ENCODE measurements at regions not wholly inside any gene's neighbourhood (a gene's known extent, or its start where the extent isn't known, plus 50 kb on each side); places are given as distances from the start of the nearest gene placed in this dataset.

- no peak for DNase-seq (ENCODE audit: low read depth)
These were observed 148.9 kb downstream of the RMI1 start for GRCh38 chr9:84129529-84129928.

GRCh38 chr9:84136119-84136868 is 155.7 kb downstream of the RMI1 start:
- DNase-seq (ENCODE audit: low read depth), result no peak

GRCh38 chr9:84137968-84138367 is 157.4 kb downstream of the RMI1 start:
- DNase-seq (ENCODE audit: low read depth), result no peak

- DNase-seq (ENCODE audit: low read depth), result no peak
These were observed 157.9 kb downstream of the RMI1 start for GRCh38 chr9:84138541-84138940.

- DNase-seq (ENCODE audit: low read depth), result no peak
These were observed 158.9 kb downstream of the RMI1 start for GRCh38 chr9:84139296-84140070.

GRCh38 chr9:84140535-84141101 is 160.0 kb downstream of the RMI1 start:
- DNase-seq (ENCODE audit: low read depth), result no peak

GRCh38 chr9:84141741-84142370 is 161.3 kb downstream of the RMI1 start:
- no peak for DNase-seq (ENCODE audit: low read depth)

- DNase-seq (ENCODE audit: low read depth), result no peak
These were observed 164.4 kb downstream of the RMI1 start for GRCh38 chr9:84145031-84145430.

GRCh38 chr9:84145780-84146179 is 165.2 kb downstream of the RMI1 start:
- no peak for DNase-seq (ENCODE audit: low read depth)

- no peak for DNase-seq (ENCODE audit: low read depth)
These were observed 166.5 kb downstream of the RMI1 start for GRCh38 chr9:84146893-84147710.

GRCh38 chr9:84151236-84151635 is 170.6 kb downstream of the RMI1 start:
- no peak for DNase-seq (ENCODE audit: low read depth)

- no peak for DNase-seq (ENCODE audit: low read depth)
These were observed 171.0 kb downstream of the RMI1 start for GRCh38 chr9:84151640-84152039.

GRCh38 chr9:84152204-84152603 is 171.6 kb downstream of the RMI1 start:
- no peak for DNase-seq (ENCODE audit: low read depth)

- DNase-seq (ENCODE audit: low read depth), result no peak
These were observed 173.3 kb downstream of the RMI1 start for GRCh38 chr9:84153885-84154284.

- DNase-seq (ENCODE audit: low read depth), result no peak
These were observed 173.7 kb downstream of the RMI1 start for GRCh38 chr9:84154320-84154719.

GRCh38 chr9:84163052-84163650 is 177.4 kb downstream of the SLC28A3 start:
- no peak for DNase-seq (ENCODE audit: low read depth)

GRCh38 chr9:84166891-84167290 is 173.7 kb downstream of the SLC28A3 start:
- no peak for DNase-seq (ENCODE audit: low read depth)

- DNase-seq (ENCODE audit: low read depth), result no peak
These were observed 171.3 kb downstream of the SLC28A3 start for GRCh38 chr9:84169240-84169639.

- peak; percentile 90 for DNase-seq (ENCODE audit: low read depth)
These were observed 169.9 kb downstream of the SLC28A3 start for GRCh38 chr9:84170521-84171141.

- DNase-seq (ENCODE audit: low read depth), result no peak
These were observed 166.6 kb downstream of the SLC28A3 start for GRCh38 chr9:84173961-84174360.

- no peak for DNase-seq (ENCODE audit: low read depth)
These were observed 166.1 kb downstream of the SLC28A3 start for GRCh38 chr9:84174486-84174885.

Data from HS-5 (cell line).